ENCODE measurements at regions not wholly inside any gene's neighbourhood (a gene's known extent, or its start where the extent isn't known, plus 50 kb on each side); places are given as distances from the start of the nearest gene placed in this dataset.
A peak's percentile ranks its signal among the peaks of the same experiment; 100 is the strongest.

- DNase-seq (ENCODE audit: low read depth in 1 of 2, low spot score in 1 of 2): no peak
- WGBS (ENCODE audit: missing lambda C conversion rate): 93% methylated on average over 2 of the region's 2 CpGs
- Histone ChIP-seq H3K9me3 (peaks cover 56% of the 10 kb centered on the region), H3K4me1 (no peaks in the 10 kb centered on the region), H3K27ac (no peak overlapping the region), H3K4me3 (no peak overlapping the region), H3K4me2 (no peak overlapping the region)
- no peak for FAIRE-seq
- TF ChIP-seq HEYL (CRISPR knock-in tag; IDR thresholded peaks at IDR 0.05): no peak
- TF ChIP-seq JUN (IDR thresholded peaks at IDR 0.05): no peak
- no peak for TF ChIP-seq TP53 (CRISPR knock-in tag; IDR thresholded peaks at IDR 0.05)
- no peak for TF ChIP-seq CEBPB (IDR thresholded peaks at IDR 0.05)
- no peak for TF ChIP-seq NFE2L2 (conservative IDR thresholded peaks at IDR 0.05; ENCODE audit: low read length)
- TF ChIP-seq, protein P1, sequence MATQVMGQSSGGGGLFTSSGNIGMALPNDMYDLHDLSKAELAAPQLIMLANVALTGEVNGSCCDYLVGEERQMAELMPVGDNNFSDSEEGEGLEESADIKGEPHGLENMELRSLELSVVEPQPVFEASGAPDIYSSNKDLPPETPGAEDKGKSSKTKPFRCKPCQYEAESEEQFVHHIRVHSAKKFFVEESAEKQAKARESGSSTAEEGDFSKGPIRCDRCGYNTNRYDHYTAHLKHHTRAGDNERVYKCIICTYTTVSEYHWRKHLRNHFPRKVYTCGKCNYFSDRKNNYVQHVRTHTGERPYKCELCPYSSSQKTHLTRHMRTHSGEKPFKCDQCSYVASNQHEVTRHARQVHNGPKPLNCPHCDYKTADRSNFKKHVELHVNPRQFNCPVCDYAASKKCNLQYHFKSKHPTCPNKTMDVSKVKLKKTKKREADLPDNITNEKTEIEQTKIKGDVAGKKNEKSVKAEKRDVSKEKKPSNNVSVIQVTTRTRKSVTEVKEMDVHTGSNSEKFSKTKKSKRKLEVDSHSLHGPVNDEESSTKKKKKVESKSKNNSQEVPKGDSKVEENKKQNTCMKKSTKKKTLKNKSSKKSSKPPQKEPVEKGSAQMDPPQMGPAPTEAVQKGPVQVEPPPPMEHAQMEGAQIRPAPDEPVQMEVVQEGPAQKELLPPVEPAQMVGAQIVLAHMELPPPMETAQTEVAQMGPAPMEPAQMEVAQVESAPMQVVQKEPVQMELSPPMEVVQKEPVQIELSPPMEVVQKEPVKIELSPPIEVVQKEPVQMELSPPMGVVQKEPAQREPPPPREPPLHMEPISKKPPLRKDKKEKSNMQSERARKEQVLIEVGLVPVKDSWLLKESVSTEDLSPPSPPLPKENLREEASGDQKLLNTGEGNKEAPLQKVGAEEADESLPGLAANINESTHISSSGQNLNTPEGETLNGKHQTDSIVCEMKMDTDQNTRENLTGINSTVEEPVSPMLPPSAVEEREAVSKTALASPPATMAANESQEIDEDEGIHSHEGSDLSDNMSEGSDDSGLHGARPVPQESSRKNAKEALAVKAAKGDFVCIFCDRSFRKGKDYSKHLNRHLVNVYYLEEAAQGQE (IDR thresholded peaks at IDR 0.05): no peak
- ChIA-PET CTCF (no interaction called here), POLR2A (no interaction called here)
- no peak for ATAC-seq
These were observed 133.6 kb upstream of the SLC38A2 start for GRCh38 chr12:46506198-46506597.

- no peak overlapping the region for H3K27ac ChIP-seq
- no peak for TF ChIP-seq GATA3 (IDR thresholded peaks at IDR 0.05; ENCODE audit: borderline replicate concordance)
- TF ChIP-seq ZSCAN20 (CRISPR knock-in tag; IDR thresholded peaks at IDR 0.05): no peak
- no peak for TF ChIP-seq USF2 (IDR thresholded peaks at IDR 0.05)
- no peak for TF ChIP-seq RCOR1 (IDR thresholded peaks at IDR 0.05; ENCODE audit: low read depth, low read length)
- TF ChIP-seq NFE2L2 (conservative IDR thresholded peaks at IDR 0.05; ENCODE audit: low read length): no peak
- TF ChIP-seq JUNB (IDR thresholded peaks at IDR 0.05): no peak
- no peak for TF ChIP-seq CBX2 (IDR thresholded peaks at IDR 0.05; ENCODE audit: borderline replicate concordance, low read depth)
- TF ChIP-seq, protein P1 (IDR thresholded peaks at IDR 0.05): no peak
- TF ChIP-seq RFX5 (IDR thresholded peaks at IDR 0.05): no peak
- FAIRE-seq: peak; percentile 36
These were observed 131.9 kb upstream of the SLC38A2 start for GRCh38 chr12:46504494-46504893.

DNA sequence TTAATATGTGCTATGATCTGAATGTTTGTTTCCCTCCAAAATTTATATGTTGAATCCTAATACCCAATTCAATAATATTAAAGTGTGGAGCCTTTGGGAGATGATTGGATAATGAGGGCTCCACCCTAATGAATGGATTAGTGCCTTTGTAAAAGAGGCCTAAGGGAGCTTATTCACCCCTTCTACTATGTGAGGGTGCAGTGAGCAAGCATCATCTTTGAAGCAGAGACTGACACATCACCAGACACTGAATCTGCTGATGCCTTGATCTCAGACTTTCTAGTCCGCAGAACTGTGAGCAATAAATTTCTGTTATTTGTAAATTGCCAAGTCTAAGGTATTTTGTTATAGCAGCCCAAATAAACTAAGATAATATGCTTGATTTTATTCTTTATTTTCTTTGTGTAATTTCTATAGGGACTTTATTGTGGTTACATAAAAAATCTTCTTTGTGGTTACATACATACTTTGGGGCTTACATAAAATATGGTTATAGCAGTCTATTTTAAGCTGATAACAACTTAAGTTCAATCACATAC, 131.1 kb upstream of the SLC38A2 start:
- H3K9me3 ChIP-seq: peaks cover 48% of the 10 kb centered on the region
- no peak overlapping the region for H3K4me3 ChIP-seq
- TF ChIP-seq ZC3H11A (IDR thresholded peaks at IDR 0.05) (no peak), ZSCAN20 (CRISPR knock-in tag; IDR thresholded peaks at IDR 0.05) (no peak), KDM1A (IDR thresholded peaks at IDR 0.05; ENCODE audit: low read depth) (no peak), POLR2A (IDR thresholded peaks at IDR 0.05; ENCODE audit: low read length) (no peak), NPAS2 (CRISPR knock-in tag; IDR thresholded peaks at IDR 0.05; ENCODE audit: borderline replicate concordance) (no peak), EHMT2 (IDR thresholded peaks at IDR 0.05; ENCODE audit: low read depth) (no peak), ESRRA (IDR thresholded peaks at IDR 0.05; ENCODE audit: borderline replicate concordance, low read length) (no peak), RNF2 (IDR thresholded peaks at IDR 0.05; ENCODE audit: borderline replicate concordance, low read depth) (no peak)
- FAIRE-seq (no peak), ATAC-seq (no peak), DNase-seq (ENCODE audit: low read depth in 1 of 2, low spot score in 1 of 2) (no peak)
- no peaks in the 10 kb centered on the region for H3K4me1 ChIP-seq
- H3K27ac ChIP-seq: no peak overlapping the region
- H3K4me2 ChIP-seq: no peak overlapping the region
- POLR2A ChIA-PET: no interaction called here
- WGBS (ENCODE audit: missing lambda C conversion rate): 90% methylated on average over 1 of the region's 1 CpG
- CTCF ChIA-PET: no interaction called here

More at GRCh38 chr12:46504494-46504893, 131.9 kb upstream of the SLC38A2 start:
- Histone ChIP-seq H3K4me3 (no peak overlapping the region), H3K4me2 (no peak overlapping the region), H3K9me3 (peaks cover 54% of the 10 kb centered on the region), H3K4me1 (no peaks in the 10 kb centered on the region)
- ChIA-PET POLR2A (no interaction called here), CTCF (no interaction called here)
- DNase-seq (ENCODE audit: low read depth in 1 of 2, low spot score in 1 of 2) (no peak), ATAC-seq (no peak)
- WGBS (ENCODE audit: missing lambda C conversion rate): 34% methylated on average over 1 of the region's 1 CpG

Data from A549 (cell line).